GM21786 (cell line): ENCODE measurements at regions not wholly inside any gene's neighbourhood (a gene's known extent, or its start where the extent isn't known, plus 50 kb on each side); places are given as distances from the start of the nearest gene placed in this dataset.
"Not testable (repeated sequence)": the region's sequence is repeated elsewhere in the genome, so short reads cannot be mapped to it uniquely, and the experiment has no call there.

ENCODE experiments used
- ATAC-seq: cut with Tn5 transposase; IDR thresholded peaks from one replicate; pipeline ENCODE4 v1.9.1; 2021; ENCODE audit not compliant: unreplicated experiment

- ATAC-seq, result not testable (repeated sequence)
These were observed 70.8 kb downstream of the TBC1D26 start for GRCh38 chr17:15802917-15803316.

DNA sequence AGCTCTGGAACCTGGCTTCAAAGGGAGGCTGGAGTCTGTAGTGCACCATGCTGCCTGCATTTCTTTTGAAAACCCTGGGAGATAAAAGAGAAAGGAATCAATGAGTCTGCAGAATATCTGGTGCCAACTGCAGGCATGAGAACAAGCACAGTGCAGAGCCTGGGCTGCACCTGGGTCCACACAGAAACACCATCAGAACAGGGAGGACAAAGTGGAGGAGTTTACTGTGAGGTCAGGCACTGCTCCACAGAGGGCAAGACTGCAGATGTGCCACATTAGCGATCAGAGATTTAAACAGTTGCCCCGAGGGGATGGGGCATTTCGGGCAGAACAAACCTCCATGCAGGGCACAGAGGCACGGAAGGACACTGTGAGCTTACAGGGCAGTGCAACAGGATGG, 74.7 kb downstream of the TBC1D26 start:
- not testable (repeated sequence) for ATAC-seq

DNA sequence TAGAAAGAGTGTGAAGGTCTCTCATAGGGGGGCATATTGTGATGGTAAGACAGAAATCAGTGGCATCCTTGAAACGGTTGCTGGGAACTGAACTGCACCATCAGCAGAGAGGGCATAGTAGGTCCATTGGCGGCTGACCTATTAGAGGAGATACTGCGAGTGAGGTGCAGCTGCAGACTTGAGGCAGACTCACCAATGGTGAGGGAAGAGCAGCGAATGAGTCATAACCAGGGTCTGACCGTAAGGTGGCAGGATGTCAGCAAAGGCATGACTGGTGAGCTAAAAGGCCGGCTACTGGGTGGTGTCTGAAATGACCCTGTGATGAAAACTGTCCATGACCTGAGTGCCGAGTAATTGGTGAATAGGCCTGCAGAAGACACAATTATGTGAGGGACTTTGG, 81.3 kb downstream of the TBC1D26 start:
- ATAC-seq, result not testable (repeated sequence)

DNA sequence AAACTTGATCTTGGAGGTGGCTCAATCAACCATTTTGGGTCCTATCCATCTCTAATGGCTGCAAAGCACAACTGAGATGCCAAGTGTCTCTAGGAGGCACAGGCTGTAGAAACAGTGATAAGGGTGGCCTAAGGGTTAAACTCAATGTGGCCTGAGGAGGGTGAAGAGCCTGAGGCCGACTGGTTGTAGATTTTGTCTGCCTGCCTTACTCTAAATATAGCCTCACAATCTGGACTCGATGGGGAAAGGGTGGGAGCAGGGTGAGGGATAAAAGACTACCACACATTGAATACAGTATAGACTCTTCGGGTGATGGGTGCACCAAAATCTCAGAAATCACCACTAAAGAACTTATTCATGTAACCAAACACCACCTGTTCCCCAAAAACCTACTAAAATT, 81.9 kb downstream of the TBC1D26 start:
- ATAC-seq, result not testable (repeated sequence)

GRCh38 chr17:15817861-15818260, 85.8 kb downstream of the TBC1D26 start:
- ATAC-seq, result not testable (repeated sequence)

DNA sequence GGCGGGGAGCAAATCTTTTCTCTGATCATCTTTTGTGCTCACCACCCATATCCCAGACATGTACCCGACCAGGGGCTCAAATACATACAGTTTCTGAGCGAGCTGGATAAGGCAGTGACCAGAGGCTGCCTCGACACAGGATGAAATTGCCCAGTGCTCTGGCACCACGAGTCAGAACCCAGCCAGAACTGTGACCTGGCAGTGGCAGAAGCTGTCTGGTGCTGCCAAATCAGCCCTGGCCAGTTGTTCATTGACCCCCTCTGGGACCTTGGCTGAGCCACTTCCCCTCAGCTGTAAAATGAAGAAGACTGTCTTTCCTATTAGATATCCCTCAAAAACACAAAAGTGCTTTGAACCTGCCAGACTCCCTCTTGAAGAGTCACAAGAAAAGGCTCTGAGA, 90.2 kb downstream of the TBC1D26 start:
- not testable (repeated sequence) for ATAC-seq

GRCh38 chr17:15828727-15829314, 96.7 kb downstream of the TBC1D26 start:
- ATAC-seq, result not testable (repeated sequence)

DNA sequence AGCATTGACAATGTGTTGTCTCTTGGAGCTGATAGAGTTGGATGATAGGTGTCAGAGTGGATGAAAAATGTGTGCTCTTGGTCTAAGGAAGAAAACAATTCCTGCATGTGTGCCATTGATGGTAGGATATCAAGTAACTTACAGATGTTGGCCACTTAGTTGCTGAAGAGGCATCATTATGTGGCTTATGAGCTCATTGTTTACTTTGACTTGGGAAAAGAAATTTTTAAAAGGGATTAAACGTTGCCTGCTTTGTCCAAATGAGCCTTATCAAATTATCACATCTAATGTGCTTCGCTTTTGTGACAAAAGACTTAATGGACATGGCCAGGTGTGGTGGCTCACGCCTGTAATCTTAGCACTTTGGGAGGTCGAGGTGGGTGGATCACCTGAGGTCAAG, 98.1 kb downstream of the TBC1D26 start:
- not testable (repeated sequence) for ATAC-seq

DNA sequence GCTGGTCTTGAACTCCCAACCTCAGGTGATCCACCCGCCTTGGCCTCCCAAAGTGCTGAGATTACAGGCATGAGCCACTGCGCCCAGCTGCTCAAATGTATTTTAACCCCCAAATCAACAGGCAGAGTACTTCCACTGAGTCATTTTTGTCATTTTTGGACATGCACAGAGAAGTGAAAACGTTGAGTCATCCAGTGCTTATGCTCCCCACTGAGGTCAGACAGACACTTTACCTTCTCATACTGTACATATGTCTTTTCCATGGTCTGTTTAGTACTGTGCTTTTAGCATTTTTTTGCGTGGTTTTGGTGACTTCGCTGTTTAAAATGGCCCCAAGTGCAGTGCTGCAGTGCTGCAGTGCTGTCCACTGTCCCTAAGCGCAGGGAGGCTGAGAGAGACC, 99.1 kb downstream of the TBC1D26 start:
- ATAC-seq, result peak; percentile 94

DNA sequence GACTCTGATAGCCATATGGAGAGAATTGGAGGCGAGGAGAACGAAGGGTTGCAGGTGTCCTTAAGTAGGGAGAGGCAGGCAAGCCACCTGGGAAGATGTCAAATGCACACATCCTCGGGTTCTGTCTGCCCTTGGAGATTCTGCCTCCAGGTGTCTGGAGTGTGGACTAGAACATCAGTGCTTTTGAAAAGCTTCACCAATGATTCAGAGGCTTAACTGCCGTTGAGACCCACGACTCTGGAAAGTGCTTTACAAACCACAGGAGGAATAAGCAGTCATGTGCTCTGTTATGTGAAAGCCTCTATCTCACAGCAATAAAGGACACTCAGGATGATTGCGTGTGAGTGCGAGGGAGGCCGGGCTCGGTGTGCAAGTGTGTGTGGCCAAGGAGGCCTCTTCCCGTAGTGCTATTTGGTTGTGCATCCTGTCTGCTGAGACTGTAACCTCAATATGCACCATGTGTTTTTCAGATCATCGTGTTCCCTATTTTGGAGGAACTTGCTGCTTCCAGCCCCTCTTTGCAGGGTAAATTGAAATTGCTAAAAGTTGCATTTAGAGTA, 100.9 kb downstream of the TBC1D26 start:
- not testable (repeated sequence) for ATAC-seq

DNA sequence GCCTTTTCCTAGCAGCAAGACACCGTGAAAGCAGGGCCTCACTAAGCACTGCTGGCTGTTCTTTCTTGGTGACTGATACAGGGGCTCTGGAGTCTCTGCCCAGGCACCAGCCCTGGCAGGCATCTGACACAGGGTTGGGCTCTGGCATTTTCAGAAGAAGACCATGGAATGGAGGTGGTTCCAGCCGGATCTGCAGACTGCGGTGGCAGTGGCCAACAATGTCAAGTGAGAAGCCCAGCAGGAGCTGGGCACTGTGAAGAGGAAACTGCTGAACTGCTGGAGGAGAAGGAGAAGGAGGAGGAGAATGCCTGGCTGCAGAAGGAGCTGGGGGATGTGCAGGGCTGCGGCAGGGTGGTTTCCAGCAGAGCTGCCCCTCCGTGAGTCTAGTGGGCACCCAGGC, 101.8 kb downstream of the TBC1D26 start:
- not testable (repeated sequence) for ATAC-seq

- ATAC-seq, result not testable (repeated sequence)
These were observed 103.4 kb downstream of the TBC1D26 start for GRCh38 chr17:15835481-15835880.

- ATAC-seq, result not testable (repeated sequence)
These were observed 104.3 kb downstream of the TBC1D26 start for GRCh38 chr17:15836249-15836982.

GRCh38 chr17:15836991-15837390, 104.9 kb downstream of the TBC1D26 start:
- not testable (repeated sequence) for ATAC-seq

DNA sequence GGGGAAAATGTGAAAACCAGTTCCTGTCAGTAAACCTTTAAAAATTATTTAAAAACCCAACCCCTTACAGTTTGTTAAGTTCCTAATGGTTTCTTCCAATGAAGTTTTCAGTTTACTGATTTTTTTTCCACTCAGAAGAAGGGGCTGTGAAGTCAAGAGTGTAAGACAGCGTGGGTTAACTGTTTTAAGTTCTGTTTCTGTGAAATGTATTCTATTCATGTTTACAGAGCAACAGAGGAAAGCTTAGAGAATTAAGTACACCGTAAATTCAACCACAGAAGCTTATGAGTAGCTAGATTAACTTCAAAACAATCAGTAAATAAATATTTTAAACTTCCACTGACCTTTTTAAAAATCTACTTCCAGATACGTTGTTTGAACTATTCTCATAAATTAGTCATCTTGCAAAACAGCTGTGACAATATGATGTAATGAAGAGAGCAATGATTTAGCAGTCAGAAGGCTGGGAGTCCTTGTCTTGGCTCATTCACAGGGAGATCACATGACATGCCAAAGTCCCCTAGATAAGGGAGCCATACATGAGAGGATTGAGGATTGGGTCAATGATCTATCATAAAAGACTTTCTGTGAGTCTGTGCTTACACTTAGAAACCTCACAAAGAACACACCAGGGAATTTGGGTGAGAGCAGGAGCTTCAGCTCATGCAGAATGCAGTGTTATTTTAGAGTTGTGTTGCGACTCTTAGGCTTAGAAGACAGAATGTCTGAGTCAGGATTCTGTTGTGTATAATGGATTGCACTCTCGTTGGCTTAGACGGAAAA, 97.3 kb upstream of the ADORA2B start:
- peak; percentile 60 for ATAC-seq

GRCh38 chr17:15849054-15849453, 95.9 kb upstream of the ADORA2B start:
- ATAC-seq, result not testable (repeated sequence)

- ATAC-seq, result not testable (repeated sequence)
These were observed 94.9 kb upstream of the ADORA2B start for GRCh38 chr17:15850071-15850470.

DNA sequence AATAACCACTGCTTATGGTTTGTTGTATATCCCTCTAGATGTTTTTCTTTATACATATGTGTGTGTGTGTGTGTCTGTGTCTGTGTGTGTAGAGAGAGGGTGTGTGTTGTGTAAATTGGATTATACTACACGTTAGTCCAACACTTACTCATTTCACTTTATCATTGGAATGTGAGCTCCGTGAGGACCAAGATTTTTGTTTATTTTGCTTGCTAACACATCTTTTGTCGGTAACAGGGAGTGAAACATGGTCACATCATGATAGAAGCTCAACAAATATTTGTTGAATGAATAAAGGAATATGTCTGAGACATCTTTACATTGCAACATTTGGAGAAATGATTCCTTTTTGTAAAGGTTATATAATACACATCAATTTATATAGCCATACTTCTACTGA, 94.2 kb upstream of the ADORA2B start:
- not testable (repeated sequence) for ATAC-seq

DNA sequence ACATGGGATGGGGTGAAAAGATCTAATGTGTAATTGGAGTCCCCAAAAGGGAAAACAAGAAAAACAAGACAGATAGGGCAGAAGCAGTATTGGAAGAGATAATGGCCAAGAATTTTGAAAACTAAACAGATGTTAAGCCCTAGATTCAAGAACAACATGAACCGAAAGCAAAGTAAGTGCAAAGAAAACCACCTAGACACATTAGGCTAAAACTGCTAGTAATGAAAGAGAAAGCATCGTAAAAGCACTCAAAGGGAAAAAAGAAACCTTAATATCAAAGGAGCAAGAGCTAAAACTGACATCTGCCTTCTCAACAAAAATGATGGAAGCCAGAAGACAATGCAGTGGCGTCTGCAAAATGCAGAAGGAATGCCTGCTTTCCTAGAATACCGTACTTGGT, 92.1 kb upstream of the ADORA2B start:
- ATAC-seq, result peak; percentile 60

DNA sequence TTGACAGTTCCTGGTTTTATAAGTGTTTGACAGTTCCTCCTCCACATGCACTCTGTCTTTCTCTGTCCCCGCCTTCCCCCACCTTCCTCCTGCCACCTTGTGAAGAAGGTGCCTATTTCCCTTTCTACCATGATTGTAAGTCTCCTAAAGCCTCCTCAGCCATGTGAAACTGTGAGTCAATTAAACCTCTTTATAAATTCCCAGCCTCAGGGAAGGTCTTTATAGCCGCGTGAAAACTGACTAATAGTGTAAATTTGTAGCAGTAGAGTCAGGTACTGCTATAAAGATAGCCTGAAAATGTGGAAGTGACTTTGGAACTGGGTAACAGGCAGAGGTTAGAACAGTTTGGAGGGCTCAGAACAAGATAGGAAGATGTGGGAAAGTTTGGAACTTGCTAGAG, 88.7 kb upstream of the ADORA2B start:
- not testable (repeated sequence) for ATAC-seq

- not testable (repeated sequence) for ATAC-seq
These were observed 88.2 kb upstream of the ADORA2B start for GRCh38 chr17:15856745-15857144.
